NCI-H460 (cell line): ENCODE measurements at regions not wholly inside any gene's neighbourhood (a gene's known extent, or its start where the extent isn't known, plus 50 kb on each side); places are given as distances from the start of the nearest gene placed in this dataset.

Experiments
- DNase-seq: peaks from one replicate; pipeline ENCODE4 v3.0.0-alpha.2; 2016; ENCODE audit warnings: low read depth; ENCODE audit errors: extremely low read depth

GRCh38 chrX:7307720-7308119 lies 159.8 kb upstream of the PUDP start:
- DNase-seq = no peak

GRCh38 chrX:7294483-7294882 lies 146.5 kb upstream of the PUDP start:
- DNase-seq = no peak

GRCh38 chrX:7286168-7286837 lies 138.3 kb upstream of the PUDP start:
- DNase-seq = no peak

- no peak for DNase-seq
These were observed 137.8 kb upstream of the PUDP start for GRCh38 chrX:7285765-7286164.

GRCh38 chrX:7283741-7284140 lies 135.8 kb upstream of the PUDP start:
- no peak for DNase-seq

- no peak for DNase-seq
These were observed 132.6 kb upstream of the PUDP start for GRCh38 chrX:7280520-7280919.

- no peak for DNase-seq
These were observed 124.4 kb upstream of the PUDP start for GRCh38 chrX:7272346-7272745.

GRCh38 chrX:7270933-7271332 lies 123.0 kb upstream of the PUDP start:
- DNase-seq = no peak

GRCh38 chrX:7269991-7270390 lies 122.0 kb upstream of the PUDP start:
- no peak for DNase-seq

GRCh38 chrX:7269589-7269988 lies 121.6 kb upstream of the PUDP start:
- DNase-seq = no peak

GRCh38 chrX:7266288-7266687 lies 118.3 kb upstream of the PUDP start:
- DNase-seq = no peak

GRCh38 chrX:7264399-7264798 lies 116.4 kb upstream of the PUDP start:
- no peak for DNase-seq

- DNase-seq = no peak
These were observed 116.0 kb upstream of the PUDP start for GRCh38 chrX:7263961-7264360.

GRCh38 chrX:7263330-7263729 lies 115.4 kb upstream of the PUDP start:
- no peak for DNase-seq

- no peak for DNase-seq
These were observed 114.6 kb upstream of the PUDP start for GRCh38 chrX:7262551-7262950.

GRCh38 chrX:7261672-7262332 lies 113.8 kb upstream of the PUDP start:
- DNase-seq = no peak

- no peak for DNase-seq
These were observed 106.2 kb upstream of the PUDP start for GRCh38 chrX:7254144-7254543.

GRCh38 chrX:7253565-7253964 lies 105.6 kb upstream of the PUDP start:
- no peak for DNase-seq

- no peak for DNase-seq
These were observed 104.2 kb upstream of the PUDP start for GRCh38 chrX:7252013-7252610.

- DNase-seq = no peak
These were observed 99.4 kb upstream of the PUDP start for GRCh38 chrX:7247346-7247745.

GRCh38 chrX:7244405-7244804 lies 96.5 kb upstream of the PUDP start:
- DNase-seq = no peak

GRCh38 chrX:7242613-7243012 lies 94.7 kb upstream of the PUDP start:
- DNase-seq = no peak
